Vagina (tissue), 2 donors: ENCODE measurements at regions not wholly inside any gene's neighbourhood (a gene's known extent, or its start where the extent isn't known, plus 50 kb on each side); places are given as distances from the start of the nearest gene placed in this dataset.

ENCODE experiments used
- CTCF ChIP-seq, 3 experiments: fragments of 450-650 bp in 2 of 3; fragments of 200-600 bp in 1 of 3; sonication (generic) in 1 of 3; IDR thresholded peaks; one replicate each; pipeline ENCODE4 v1.5.1; 2017 to 2019; ENCODE audit warnings: antibody characterized with exemption in 3 of 3, mild to moderate bottlenecking in 2 of 3, moderate library complexity in 2 of 3
- POLR2A ChIP-seq, 2 donors: fragments of 450-650 bp; IDR thresholded peaks; one replicate each; pipeline ENCODE4 v1.6.1; 2017; ENCODE audit warnings: antibody characterized with exemption in 2 of 2, mild to moderate bottlenecking in 2 of 2, moderate library complexity in 2 of 2
- POLR2AphosphoS5 ChIP-seq, 2 donors: sonication (generic); formaldehyde crosslinking; IDR thresholded peaks; one replicate each; pipeline ENCODE4 v1.9.0; 2017; ENCODE audit warnings: antibody characterized with exemption in 2 of 2, mild to moderate bottlenecking in 2 of 2, low read depth in 1 of 2; ENCODE audit not compliant: insufficient read depth in 1 of 2

GRCh38 chr9:82375041-82375440 lies 386.5 kb downstream of the SPATA31D1 start:
- no peak for TF ChIP-seq CTCF (IDR thresholded peaks at IDR 0.05)
- no peak for TF ChIP-seq POLR2A (IDR thresholded peaks at IDR 0.05)
- no peak for TF ChIP-seq POLR2AphosphoS5 (IDR thresholded peaks at IDR 0.05; ENCODE audit: insufficient read depth in 1 of 2, low read depth in 1 of 2)
